ENCODE measurements at regions not wholly inside any gene's neighbourhood (a gene's known extent, or its start where the extent isn't known, plus 50 kb on each side); places are given as distances from the start of the nearest gene placed in this dataset.
"Not testable (repeated sequence)": the region's sequence is repeated elsewhere in the genome, so short reads cannot be mapped to it uniquely, and the experiment has no call there.

DNA sequence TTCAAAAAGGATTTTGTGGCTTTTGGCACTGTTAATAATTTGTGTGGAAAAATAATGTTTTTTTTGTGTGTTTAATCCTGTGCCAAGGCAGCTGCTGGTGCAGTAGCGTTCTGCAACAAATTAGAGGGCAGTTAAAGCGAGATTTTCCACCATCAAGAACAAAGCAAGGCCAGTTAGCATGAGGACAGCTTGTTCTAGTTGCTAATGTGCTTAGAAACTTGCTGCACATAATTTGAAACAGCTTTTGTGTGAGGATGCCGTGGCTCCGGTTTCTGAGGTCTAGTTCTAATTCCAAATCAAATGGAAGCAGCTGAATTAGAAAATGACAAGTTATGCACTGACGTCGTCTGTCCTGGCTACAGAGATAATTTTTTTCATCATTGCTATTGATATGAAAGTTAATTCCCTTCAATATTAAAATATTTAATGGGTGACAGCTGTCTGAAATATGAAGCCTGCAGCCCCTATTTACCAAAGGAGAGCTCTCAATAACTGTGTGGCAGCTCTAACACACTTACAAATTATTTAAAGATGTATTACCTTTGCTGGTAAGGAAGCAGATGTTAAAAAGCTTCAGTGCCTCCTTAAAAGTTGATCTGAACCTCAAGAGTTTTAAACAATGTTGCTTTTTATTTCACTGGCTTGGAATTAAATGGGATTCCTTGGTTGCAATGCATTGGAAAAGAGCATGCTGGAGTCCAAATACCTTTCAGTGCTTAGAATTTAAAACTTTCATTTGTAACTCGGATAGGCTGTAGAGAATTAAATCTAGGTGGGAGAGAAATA is 128.6 kb downstream of the SPATA31D1 start:
- no peak for DNase-seq

DNA sequence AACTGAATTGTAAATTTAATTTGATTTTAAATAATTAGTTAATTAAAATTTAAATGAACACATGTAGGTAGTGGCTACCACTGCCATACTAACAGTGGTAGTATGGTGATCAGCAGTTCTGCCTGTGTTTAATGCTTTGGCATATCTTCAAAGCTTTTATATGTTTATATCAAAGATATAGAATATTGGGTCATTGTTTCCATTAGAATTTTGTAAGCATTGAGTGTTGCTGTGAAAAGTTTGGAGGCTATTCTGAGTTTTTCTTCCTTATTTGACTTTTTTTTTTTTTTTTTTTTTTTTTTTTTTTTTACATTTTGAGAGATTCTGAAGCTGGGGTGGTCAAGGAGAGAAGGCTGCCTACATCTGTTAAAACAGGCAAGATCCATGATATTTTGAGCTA is 134.2 kb downstream of the SPATA31D1 start:
- no peak for DNase-seq

DNA sequence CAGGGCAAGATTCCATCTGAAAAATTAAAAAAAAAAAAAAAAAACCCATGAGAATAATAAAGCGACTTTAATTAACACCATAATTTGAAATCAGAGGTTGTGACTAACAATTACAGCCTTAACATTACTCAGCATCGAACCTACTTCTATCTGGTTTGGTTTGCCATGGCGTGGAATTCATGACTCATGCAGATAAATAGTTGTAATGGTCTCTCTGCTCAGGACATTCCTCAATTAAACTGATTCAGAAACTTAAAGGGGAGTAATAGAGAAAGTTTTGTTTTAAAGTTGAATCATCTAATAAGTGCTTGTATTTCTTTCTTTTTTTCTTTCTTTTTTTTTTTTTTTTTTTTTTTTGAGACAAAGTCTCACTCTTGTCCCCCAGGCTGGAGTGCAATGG is 135.5 kb downstream of the SPATA31D1 start:
- no peak for DNase-seq

DNA sequence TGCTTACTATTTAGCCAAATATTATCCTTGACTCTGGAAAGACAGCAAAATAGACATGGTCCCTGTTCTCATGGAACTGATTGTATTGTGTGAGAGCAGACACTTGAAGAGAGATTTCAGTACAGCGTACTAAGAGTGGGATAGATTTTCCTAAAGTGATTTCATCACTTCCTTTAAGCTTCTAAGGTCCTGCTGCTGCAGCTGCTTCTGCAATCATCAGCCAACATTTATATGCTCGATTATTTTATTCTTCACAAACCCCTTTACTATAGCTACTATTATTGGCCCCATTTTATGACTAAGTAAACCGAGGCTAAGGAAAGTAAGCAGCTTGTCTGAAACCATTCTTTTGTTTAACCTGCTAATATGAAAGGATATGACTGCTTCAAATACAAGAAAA is 137.7 kb downstream of the SPATA31D1 start:
- no peak for DNase-seq

DNA sequence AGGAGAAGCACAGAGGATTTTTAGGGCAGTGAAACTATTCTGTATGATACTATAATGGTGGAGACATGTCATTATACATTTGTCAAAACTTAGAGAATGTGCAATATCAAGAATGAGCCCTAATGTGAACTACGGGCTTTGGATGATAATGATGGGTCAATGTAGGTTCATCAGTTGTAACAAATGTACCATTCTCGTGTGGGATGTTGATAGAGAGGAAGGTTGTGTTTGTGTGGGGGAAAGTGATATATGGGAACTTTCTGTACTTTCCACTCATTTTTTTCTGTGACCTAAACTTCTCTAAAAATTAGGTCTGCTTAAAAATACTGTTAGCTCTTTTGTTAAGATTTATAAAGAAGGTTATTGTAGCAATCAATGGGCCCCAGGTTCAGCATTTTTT is 138.9 kb downstream of the SPATA31D1 start:
- no peak for DNase-seq

DNA sequence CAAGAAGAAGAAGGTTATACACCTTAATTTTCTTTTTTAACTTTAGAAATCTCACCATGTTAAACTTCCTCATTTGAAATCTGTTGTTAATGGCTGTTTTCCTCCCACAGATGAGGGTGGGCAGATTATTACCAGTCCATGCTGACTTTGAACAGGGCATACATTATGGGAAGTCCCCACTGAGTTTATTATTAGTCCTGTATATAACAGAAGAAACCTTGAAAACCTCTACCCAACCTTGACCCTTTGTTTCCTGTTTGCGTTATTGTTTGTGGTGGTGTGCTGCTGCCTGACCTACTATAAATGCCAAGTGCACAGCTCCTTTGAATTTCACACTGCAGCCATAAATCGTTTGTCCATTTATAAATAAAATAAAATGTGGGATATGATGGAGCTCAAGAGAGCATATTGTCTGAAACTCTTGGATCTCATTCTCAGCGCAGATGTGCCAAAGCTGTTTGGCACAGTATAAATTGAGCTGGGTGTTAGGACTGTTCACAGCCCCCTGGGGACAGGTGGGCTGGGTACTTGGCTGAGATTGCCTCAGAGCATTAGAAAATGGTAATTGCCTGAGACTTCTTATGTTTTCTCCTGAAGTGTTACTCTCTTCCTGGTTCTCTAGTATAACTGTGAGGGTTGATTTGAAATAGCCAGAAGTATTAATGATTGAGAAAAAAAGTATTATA is 139.6 kb downstream of the SPATA31D1 start:
- peak; percentile 20 for DNase-seq

DNA sequence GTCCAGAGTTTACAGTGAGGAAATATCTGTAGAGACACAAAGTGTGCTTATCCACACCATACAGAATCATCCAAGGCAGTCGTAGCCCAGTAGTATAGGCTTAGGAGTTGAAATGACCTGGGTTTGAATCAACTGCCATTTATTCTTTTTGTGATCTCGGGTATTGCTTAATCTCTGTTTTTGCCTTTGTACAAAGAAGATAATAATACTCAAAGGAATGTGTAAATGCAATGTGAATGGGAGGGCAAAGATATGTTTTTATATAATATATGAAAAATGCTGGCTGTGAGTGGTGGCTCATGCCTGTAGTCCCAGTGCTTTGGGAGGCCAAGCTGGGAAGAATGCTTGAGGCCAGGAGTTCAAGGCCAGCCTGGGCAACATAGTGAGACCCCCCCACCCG is 141.1 kb downstream of the SPATA31D1 start:
- DNase-seq = no peak

DNA sequence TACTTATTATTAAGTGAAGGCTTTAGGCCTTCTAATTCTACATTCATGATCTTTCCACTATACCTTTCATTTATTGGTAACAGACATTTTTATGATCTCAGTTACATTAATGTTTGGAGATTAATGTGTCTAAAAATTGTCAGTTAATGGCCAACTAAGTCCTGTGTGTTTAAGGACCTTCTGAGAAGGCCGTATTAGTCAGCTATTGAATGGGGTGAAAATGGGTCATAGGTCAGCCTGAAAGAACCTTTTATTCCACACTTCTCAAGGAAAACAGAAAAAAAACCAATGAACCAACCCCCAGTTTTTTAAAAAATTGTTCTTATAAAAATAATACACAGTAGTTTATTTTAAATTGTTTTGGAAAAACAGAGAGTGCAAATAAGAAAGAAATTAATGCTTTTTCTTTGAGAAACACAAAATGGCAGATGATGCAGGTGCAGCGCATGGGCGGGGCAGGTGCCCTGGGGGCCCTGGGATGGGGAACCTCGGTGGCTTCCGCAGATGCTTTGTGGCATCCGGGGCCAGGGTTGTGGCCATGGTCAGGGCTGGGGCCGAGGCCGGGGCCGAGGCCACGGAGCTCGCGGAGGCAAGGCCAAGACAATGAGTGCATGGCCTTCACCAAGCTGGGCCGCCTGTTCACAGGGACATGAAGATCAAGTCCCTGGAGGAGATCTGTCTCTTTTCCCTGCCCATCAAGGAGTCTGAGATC is 141.9 kb downstream of the SPATA31D1 start:
- no peak for DNase-seq

DNA sequence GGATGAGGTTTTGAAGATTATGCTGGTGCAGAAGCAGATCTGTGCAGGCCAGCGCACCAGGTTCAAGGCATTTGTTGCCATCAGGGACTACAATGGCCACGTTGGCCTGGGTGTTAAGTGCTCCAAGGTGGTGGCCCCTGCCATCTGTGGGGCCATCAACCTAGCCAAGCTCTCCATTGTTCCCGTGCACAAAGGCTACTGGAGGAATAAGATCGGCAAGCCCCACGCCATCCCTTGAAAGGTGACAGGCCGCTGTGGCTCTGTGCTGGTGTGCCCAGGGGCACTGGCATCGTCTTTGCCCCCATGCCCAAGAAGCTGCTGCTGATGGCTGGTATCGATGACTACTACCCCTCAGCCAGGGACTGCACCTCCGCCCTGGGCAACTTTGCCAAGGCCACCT is 142.5 kb downstream of the SPATA31D1 start:
- no peak for DNase-seq

DNA sequence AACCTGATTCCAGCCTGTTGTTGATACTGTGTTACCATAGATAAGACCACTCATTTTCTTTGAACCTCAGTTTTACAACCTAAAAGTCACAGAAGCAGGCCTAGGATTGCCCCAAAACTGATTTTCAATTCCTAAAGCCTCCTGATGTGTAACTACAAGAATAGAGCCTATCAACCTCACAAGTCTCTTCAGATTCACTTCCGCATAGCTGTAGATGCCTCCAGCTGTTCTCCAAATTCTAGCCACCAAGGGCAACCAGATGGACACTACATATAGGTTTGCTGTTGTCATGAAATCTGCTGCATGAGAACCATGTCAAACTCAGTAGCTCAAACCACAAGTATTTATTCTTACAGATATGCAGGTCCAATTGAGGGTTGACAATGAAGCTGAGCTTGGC is 143.5 kb downstream of the SPATA31D1 start:
- DNase-seq = no peak

DNA sequence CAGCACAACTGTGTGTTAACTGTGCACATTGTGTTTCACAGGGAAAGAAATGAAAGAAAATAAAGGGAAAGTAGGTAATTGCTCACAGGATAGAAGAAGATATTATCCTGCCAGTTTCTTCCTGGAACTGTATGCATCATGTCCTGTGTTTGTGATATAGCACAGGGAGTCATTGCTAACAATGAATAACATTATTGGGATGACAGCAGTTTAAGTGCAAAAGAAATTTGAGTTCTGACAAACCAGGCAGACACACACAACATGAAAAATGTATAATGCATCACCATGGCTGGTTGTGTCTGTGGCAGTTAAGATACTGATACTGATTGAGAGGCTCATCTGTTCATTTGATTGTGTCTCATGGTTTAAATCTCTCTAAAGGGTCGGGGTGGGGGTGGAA is 145.4 kb downstream of the SPATA31D1 start:
- no peak for DNase-seq

DNA sequence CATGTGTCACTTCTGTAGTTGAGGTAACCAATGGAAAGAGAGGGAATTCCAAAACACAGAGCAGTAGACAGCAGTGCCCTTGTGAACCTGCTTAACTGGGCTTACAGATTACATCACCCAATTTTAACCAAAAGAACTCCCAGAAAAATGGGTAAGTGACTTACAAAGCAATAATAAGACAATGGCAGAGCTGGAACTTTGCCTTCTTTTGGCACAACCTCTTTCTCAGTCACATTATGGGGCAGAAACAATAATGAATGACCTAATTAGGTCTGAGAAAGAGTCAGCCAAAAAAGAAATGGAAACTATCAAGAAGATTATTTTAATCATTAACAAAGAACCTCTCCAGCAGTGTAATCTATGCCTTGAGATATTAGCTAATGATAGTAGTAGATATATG is 146.5 kb downstream of the SPATA31D1 start:
- no peak for DNase-seq

DNA sequence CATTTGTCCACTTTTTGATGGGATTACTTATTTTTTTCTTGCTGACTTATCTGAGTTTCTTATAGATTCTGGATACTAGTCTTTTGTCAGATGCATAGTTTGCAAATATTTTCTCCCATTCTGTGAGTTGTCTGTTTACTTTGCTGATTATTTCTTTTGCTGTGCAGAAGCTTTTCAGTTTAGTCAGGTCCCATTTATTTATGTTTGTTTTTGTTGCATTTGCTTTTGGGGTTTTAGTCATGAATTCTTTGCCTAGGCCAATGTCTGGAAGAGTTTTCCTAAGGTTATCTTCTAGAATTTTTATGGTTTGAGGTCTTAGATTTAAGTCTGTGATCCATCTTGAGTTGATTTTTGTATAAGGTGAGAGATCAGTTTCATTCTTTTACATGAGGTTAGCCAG is 149.5 kb downstream of the SPATA31D1 start:
- DNase-seq = not testable (repeated sequence)

DNA sequence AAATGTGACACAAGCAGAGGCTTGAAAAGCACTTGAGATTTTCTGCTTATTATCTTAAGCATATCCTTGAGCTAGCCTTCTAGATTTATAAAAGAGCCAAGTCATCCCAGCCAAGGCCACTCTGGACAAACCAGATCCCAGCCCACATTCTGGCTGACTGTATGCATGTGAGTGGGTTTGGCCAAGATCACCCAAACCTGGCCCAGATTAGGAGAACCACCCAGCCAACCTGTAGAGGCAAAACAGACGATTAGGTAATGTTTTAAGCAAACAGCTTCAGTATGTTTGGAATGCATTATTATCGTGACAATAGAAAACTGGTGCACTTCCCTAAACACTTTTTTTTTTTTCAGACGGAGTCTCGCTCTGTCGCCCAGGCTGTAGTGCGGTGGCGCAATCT is 151.9 kb downstream of the SPATA31D1 start:
- DNase-seq = no peak

DNA sequence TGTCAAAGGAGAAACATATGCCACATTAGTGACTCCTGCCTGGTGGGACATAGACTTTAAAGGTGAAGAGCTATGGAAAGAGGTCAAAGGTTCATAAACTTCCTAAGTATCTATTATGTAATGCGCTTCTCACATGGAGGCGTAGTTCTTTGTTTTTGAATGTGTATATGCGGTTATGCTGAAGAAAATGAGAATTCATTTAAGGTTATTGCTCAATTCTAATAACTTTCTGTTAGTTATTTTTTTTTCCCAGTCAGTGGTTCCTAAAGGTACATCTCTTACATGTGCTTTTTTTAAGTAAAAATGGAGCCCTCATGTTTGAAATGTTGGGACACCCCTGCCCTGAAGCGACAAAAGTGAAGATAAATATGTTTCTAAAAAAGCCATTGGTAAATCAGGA is 156.2 kb downstream of the SPATA31D1 start:
- no peak for DNase-seq

DNA sequence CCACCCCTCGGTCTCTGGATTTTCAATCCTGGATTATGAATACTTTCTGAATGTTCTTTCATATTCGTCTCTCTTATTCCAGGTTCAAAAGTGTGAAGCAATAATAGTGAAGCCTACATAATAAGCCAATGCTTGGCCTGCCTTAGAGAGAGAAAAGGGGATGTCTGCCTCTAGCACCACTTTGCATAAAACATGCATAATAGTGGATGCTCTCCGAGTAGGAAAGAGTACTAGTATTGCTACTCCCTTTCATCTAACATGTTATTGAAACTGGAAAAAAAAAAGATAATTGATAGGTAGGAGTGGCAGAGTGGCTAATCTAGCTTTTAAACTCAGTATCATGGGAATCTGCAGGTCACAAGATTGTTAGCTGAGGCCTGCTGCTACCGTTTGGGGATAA is 158.1 kb downstream of the SPATA31D1 start:
- no peak for DNase-seq

DNA sequence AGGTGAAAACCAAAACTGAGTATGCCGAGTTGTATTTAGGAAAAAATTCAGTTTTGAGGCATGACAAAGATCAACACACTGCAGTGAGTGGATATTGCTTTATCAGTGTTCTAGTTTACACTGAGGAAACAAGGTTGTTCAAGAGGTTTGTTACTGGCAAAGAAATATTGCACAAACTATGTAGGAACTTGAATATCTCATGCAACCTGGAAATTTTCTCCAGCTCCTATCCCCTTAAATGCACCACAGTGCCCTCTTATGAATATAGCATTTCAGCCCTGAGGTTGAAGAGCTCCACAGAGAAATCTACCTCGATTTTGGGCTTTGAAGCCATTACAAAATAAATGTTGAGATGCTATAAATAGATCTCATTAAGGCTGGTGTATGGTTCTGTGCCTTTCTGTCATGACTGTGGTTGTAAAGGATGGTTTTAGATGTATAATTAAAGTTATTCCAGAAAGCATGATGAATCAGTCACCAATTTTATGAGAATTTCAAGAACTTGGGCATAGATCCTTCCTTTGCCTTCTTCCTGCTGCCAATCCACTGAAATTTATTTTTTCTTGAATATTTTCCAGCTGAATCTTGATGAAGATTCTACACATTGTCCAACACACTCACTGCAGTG is 159.3 kb downstream of the SPATA31D1 start:
- no peak for DNase-seq

DNA sequence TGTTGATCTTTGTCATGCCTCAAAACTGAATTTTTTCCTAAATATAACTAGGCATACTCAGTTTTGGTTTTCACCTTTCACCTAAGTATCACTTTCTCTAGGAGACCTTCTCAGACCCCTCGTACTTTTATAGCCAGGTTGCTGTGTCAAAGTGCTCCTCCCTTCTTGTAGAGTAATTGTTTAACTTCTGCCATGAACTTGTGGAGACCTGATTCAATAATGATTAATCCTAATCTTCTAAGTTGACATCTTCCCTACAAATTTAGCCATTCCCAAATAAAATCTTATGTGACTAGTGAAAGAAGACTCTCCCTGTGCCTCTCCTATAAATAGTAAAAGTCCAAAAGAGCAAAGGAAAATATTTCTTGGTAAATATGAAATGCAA is 159.8 kb downstream of the SPATA31D1 start:
- DNase-seq = no peak

DNA sequence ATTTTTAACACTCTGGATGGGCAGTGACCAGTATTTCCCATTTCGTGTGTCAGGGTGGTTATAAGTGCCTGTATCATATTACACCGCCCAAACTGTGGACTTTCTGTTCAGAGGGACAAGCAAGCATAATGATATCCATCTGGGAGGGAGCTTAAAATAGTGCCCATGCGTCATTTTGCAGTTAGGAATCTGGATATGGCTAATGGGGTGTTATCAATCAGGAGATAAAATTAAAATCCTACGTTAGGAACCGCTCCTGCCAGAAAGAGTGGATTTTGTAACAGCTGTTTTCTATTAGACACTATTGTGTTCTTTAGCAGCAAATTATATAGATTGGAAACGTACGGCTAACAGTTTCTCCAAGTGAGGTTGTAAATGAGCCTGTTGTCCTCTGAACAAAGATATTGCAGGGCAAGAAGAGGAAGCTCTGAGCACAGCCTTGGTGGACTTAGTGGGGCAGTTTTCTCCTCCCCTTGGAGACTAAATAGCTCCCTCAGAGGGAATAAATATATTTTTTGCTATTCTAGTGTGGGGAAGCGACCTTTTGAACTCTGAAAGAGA is 160.4 kb downstream of the SPATA31D1 start:
- peak; percentile 22 for DNase-seq

DNA sequence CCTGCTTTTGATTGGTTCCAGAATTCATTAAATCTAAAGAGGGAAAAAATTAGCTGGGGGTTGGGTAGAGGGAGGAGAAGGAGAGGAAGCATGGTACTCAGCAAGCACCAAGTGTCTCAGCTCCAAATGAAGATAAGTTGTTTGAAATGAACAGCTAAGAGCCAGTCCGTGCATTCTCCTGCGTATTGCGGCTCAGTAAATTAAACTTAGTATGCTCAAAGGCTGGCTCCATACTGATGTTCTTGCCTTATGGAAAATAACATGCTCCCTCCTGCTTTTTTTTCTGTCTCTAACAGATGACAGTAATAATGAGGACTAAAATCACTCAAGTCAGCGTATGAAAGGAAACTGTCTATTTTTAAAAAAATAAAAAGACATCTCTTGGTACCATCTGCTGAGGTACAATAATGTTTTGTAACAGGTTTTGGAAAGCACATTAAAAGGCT is 161.0 kb downstream of the SPATA31D1 start:
- no peak for DNase-seq

DNA sequence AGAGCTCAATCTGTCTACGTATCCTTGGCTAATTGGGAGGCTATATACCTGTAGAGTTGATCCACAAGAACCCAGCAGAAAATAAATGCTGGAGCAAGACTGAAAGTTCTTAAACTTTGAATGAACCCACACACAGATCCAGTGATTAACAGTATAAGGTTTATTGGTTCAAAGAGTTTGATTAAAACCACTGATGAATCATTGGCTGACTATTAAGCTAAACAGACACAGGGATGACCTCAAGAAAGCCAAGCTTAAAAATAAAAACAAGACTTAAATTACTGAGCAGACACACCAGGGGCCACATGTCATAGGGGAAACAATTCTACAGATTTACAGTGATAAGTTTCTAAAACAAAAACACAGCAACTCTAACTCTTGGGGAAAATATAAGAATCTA is 163.6 kb downstream of the SPATA31D1 start:
- no peak for DNase-seq

DNA sequence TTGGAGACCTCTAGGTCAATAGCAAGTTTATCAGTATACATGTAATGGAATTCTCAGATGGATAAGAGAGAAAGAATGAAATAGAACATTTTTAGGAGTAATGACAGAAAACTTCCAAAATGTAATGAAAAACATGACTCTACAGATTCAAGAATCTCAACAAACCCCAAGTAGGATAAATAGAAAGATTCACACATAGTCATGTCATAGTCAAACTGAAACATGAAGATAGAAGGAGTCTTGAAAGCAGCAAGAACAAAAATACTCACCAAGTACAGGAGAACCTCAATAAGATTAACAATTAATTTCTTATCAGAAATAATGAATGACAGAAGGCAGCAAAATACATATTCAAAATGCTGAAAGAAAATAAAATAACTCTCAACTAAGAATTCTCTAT is 164.5 kb downstream of the SPATA31D1 start:
- DNase-seq = no peak

DNA sequence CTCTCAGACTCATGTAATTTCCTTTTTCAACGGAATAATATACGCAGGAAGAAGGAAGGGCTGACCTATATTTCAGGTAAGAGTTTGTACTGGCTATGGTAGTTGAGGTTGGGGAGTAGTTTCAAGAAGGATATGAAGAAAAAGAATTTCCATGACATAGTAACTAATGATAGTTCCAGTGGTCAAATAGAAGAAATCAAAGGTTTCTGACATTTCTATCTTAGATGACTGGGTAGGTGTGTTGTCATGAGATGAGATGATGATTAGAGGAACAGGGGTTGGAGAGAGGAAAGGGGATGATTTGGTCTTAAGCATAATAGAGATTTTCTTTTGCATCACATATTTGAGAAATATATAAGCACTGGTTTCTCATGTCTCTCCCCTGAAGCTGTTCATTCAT is 166.0 kb downstream of the SPATA31D1 start:
- no peak for DNase-seq

Measured in DMS 273 treated with DMSO at 0.1 percent for 48 hours (cell line).